ENCODE measurements at regions not wholly inside any gene's neighbourhood (a gene's known extent, or its start where the extent isn't known, plus 50 kb on each side); places are given as distances from the start of the nearest gene placed in this dataset.

GRCh38 chr3:83890763-83891135 is 1068.0 kb upstream of the CADM2 start:
- TF ChIP-seq, protein P1, sequence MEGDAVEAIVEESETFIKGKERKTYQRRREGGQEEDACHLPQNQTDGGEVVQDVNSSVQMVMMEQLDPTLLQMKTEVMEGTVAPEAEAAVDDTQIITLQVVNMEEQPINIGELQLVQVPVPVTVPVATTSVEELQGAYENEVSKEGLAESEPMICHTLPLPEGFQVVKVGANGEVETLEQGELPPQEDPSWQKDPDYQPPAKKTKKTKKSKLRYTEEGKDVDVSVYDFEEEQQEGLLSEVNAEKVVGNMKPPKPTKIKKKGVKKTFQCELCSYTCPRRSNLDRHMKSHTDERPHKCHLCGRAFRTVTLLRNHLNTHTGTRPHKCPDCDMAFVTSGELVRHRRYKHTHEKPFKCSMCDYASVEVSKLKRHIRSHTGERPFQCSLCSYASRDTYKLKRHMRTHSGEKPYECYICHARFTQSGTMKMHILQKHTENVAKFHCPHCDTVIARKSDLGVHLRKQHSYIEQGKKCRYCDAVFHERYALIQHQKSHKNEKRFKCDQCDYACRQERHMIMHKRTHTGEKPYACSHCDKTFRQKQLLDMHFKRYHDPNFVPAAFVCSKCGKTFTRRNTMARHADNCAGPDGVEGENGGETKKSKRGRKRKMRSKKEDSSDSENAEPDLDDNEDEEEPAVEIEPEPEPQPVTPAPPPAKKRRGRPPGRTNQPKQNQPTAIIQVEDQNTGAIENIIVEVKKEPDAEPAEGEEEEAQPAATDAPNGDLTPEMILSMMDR (IDR thresholded peaks at IDR 0.05) = no peak
- TF ChIP-seq POLR2A (IDR thresholded peaks at IDR 0.05) = no peak

Data from body of pancreas (tissue), 4 donors.